OCI-LY7 (cell line): ENCODE measurements at regions not wholly inside any gene's neighbourhood (a gene's known extent, or its start where the extent isn't known, plus 50 kb on each side); places are given as distances from the start of the nearest gene placed in this dataset.

ENCODE experiments used
- BruUV-seq: library from RNA; stranded (reverse); fragments of 400-500 nt; replicated peaks from 2 replicates; lab custom pipeline; 2021; lab: Mats Ljungman, UMichigan
- CTCF ChIA-PET: fragments of 300-600 bp; sonication (Branson Sonifier 250); formaldehyde crosslinking; loops from one replicate; lab custom pipeline; 2022; ENCODE audit warnings: antibody characterized with exemption; ENCODE audit not compliant: unreplicated experiment; lab: Charles Lee
- POLR2A ChIA-PET: fragments of 300-600 bp; sonication (Branson Sonifier 250); formaldehyde crosslinking; loops from one replicate; lab custom pipeline; 2022; ENCODE audit warnings: antibody characterized with exemption; lab: Charles Lee
- DNase-seq: peaks from one replicate; pipeline ENCODE4 v3.0.0-alpha.2; 2015; ENCODE audit warnings: low spot score
- H2AFZ ChIP-seq: fragments of 200-600 bp; sonication (generic), shearing (Covaris generic); 2 replicates; pipeline ENCODE4 v1.6.1; 2014; ENCODE audit warnings: mild to moderate bottlenecking, antibody characterized with exemption, low read length, moderate library complexity
- H3K27ac ChIP-seq: fragments of 200-600 bp; sonication (generic); 2 replicates; pipeline ENCODE4 v1.5.1; 2014; ENCODE audit warnings: mixed run types, low read depth, mild to moderate bottlenecking, moderate library complexity, low read length, inconsistent platforms; ENCODE audit not compliant: poor library complexity, severe bottlenecking
- H3K36me3 ChIP-seq: fragments of 200-600 bp; sonication (generic); 2 replicates; pipeline ENCODE4 v1.6.1; 2014; ENCODE audit warnings: mild to moderate bottlenecking, antibody characterized with exemption, low read length, moderate library complexity, mixed read lengths; ENCODE audit not compliant: insufficient read depth
- H3K4me1 ChIP-seq: fragments of 200-600 bp; sonication (generic); 2 replicates; pipeline ENCODE4 v1.5.1; 2014; ENCODE audit warnings: mild to moderate bottlenecking, low read length; ENCODE audit not compliant: insufficient read depth, poor library complexity, severe bottlenecking
- H3K4me2 ChIP-seq: fragments of 200-600 bp; sonication (generic); 2 replicates; pipeline ENCODE4 v1.6.1; 2014; ENCODE audit warnings: mild to moderate bottlenecking, low read length
- H3K4me3 ChIP-seq: fragments of 200-600 bp; sonication (generic); 2 replicates; pipeline ENCODE4 v1.5.1; 2014; ENCODE audit warnings: mild to moderate bottlenecking, low read depth, low read length; ENCODE audit not compliant: poor library complexity, severe bottlenecking
- H3K79me2 ChIP-seq: fragments of 200-600 bp; sonication (generic); 2 replicates; pipeline ENCODE4 v1.6.1; 2016; ENCODE audit warnings: low read depth, mild to moderate bottlenecking, low read length, moderate library complexity, mixed read lengths; ENCODE audit not compliant: insufficient read depth
- H3K9me2 ChIP-seq: fragments of 200-600 bp; sonication (generic); 2 replicates; pipeline ENCODE4 v1.6.1; 2016; ENCODE audit warnings: mild to moderate bottlenecking, low read length, mixed read lengths; ENCODE audit not compliant: insufficient read depth
- H3K9me3 ChIP-seq: fragments of 200-600 bp; sonication (generic); 2 replicates; pipeline ENCODE4 v1.6.1; 2014; ENCODE audit warnings: mild to moderate bottlenecking, mixed run types, low read length, mixed read lengths
- H4K20me1 ChIP-seq: fragments of 200-600 bp; sonication (generic); 2 replicates; pipeline ENCODE4 v1.6.1; 2014; ENCODE audit warnings: mild to moderate bottlenecking, antibody characterized with exemption, low read length, moderate library complexity, mixed read lengths; ENCODE audit not compliant: insufficient read depth
- EZH2phosphoT487 ChIP-seq: fragments of 200-600 bp; sonication (generic); IDR thresholded peaks from 2 replicates; pipeline ENCODE4 v1.6.1; 2018; ENCODE audit warnings: low read depth, borderline replicate concordance, mild to moderate bottlenecking, mixed run types, antibody characterized with exemption, low read length, moderate library complexity, mixed read lengths
- intact Hi-C: fragments of 100-400 bp; cut with micrococcal nuclease; formaldehyde crosslinking; loops from one replicate; pipeline ENCODE4 v1.10.0; 2022; ENCODE audit not compliant: unreplicated experiment
- TF ChIP-seq, protein P1 (sequence below): fragments of 200-600 bp; sonication (generic); conservative IDR thresholded peaks from 2 replicates; pipeline ENCODE4 v1.5.1; 2014; ENCODE audit warnings: mild to moderate bottlenecking, antibody characterized with exemption, low read length, moderate library complexity, mixed read lengths

DNA sequence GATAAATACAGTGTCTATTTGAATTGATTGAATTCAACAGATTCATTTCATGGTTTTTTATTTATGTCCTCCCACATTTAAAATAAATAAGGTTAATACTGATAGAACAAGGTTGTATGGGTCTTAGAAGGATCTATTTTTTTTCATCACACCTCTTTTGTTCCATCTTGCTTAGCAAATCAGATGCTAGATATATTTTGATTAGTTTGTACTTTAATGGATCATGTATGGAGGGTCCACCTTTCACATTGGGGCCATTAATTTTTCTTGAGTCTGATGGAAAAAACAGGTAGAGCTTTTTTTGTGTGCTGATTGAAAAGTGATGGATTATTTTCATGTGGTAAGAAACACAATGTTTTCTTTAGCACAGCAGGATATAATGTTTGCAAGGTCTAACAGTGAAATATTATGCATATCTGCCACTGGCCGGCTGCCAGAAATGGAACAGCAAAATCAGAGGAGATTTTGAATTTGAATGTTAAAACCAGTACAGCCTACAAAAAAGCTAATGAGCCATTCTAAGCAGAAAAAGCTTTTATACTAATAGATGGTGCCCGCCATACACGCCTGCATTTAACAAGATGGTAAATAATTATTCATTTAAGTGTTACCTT is 188.1 kb upstream of the ETAA1 start:
- ChIA-PET POLR2A (no interaction called here), CTCF (no interaction called here)
- Histone ChIP-seq H3K27ac (no peak overlapping the region), H3K4me3 (no peak overlapping the region), H3K79me2 (no peaks in the 10 kb centered on the region), H3K4me1 (no peaks in the 10 kb centered on the region), H2AFZ (no peak overlapping the region), H3K9me3 (no peaks in the 10 kb centered on the region), H3K4me2 (no peak overlapping the region), H3K9me2 (no peaks in the 10 kb centered on the region), H4K20me1 (no peaks in the 10 kb centered on the region), H3K36me3 (no peaks in the 10 kb centered on the region)
- no TSS peak for BruUV-seq
- no peak for DNase-seq
- TF ChIP-seq, protein P1, sequence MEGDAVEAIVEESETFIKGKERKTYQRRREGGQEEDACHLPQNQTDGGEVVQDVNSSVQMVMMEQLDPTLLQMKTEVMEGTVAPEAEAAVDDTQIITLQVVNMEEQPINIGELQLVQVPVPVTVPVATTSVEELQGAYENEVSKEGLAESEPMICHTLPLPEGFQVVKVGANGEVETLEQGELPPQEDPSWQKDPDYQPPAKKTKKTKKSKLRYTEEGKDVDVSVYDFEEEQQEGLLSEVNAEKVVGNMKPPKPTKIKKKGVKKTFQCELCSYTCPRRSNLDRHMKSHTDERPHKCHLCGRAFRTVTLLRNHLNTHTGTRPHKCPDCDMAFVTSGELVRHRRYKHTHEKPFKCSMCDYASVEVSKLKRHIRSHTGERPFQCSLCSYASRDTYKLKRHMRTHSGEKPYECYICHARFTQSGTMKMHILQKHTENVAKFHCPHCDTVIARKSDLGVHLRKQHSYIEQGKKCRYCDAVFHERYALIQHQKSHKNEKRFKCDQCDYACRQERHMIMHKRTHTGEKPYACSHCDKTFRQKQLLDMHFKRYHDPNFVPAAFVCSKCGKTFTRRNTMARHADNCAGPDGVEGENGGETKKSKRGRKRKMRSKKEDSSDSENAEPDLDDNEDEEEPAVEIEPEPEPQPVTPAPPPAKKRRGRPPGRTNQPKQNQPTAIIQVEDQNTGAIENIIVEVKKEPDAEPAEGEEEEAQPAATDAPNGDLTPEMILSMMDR, result no peak
- TF ChIP-seq EZH2phosphoT487, result no peak
- intact Hi-C loops, result no loop called here

DNA sequence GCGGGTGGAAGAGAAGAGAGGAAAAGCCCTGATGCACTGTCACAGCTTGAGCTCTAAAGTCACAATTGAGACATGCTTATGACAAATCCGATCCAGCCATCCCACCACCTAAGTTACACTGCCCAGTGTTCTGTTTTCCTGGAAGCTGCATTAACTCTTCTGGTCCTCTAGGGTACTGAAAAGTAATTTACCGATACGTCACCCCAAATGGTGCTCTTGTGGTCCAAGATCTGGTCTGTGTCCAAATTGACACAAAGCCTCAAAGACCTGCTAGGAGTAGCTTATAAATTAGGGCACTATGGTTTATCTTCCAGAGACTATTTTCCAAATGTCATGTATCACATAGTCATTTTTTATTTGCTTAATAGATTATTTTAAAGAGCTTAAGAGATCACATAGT is 186.7 kb upstream of the ETAA1 start:
- intact Hi-C loops, result no loop called here
- no TSS peak for BruUV-seq
- Histone ChIP-seq H3K4me3 (no peak overlapping the region), H2AFZ (no peak overlapping the region), H4K20me1 (no peaks in the 10 kb centered on the region), H3K79me2 (no peaks in the 10 kb centered on the region), H3K36me3 (no peaks in the 10 kb centered on the region), H3K9me3 (no peaks in the 10 kb centered on the region), H3K4me2 (no peak overlapping the region), H3K4me1 (no peaks in the 10 kb centered on the region), H3K9me2 (no peaks in the 10 kb centered on the region), H3K27ac (no peak overlapping the region)
- DNase-seq, result no peak
- TF ChIP-seq, protein P1, result 0 out of 2 replicates have a peak, but pooled peaks have one; percentile 18
- no peak for TF ChIP-seq EZH2phosphoT487
- ChIA-PET CTCF (no interaction called here), POLR2A (no interaction called here)

DNA sequence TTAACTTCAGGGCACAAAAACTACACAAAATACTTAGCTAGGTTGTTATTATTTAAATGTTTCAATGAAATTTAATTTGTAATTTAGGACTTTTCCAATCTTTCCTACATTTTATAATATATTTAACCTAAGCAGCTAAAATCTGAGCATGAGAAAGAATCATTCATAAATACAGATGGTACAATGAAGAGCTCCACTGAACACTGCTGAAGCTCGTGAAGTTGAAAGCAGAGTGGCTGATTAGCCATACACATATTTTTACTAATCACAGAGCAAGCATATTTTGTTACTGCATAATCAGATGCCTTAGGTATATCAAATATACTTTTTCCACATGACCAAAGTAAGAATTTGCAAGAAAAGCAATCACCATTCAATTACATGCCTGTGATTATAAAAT is 184.9 kb upstream of the ETAA1 start:
- ChIA-PET POLR2A (no interaction called here), CTCF (no interaction called here)
- Histone ChIP-seq H3K4me1 (no peaks in the 10 kb centered on the region), H3K9me2 (no peaks in the 10 kb centered on the region), H4K20me1 (no peaks in the 10 kb centered on the region), H3K4me2 (no peak overlapping the region), H3K36me3 (no peaks in the 10 kb centered on the region), H3K9me3 (no peaks in the 10 kb centered on the region), H2AFZ (no peak overlapping the region), H3K4me3 (no peak overlapping the region), H3K27ac (no peak overlapping the region), H3K79me2 (no peaks in the 10 kb centered on the region)
- BruUV-seq, result no TSS peak
- intact Hi-C loops, result no loop called here
- no peak for DNase-seq
- no peak for TF ChIP-seq EZH2phosphoT487
- TF ChIP-seq, protein P1, result no peak
